Memory B cell (primary cell): ENCODE measurements at regions not wholly inside any gene's neighbourhood (a gene's known extent, or its start where the extent isn't known, plus 50 kb on each side); places are given as distances from the start of the nearest gene placed in this dataset.

Experiments
- ATAC-seq: fragments of 150-1000 bp; cut with Tn5 transposase; 2 replicates; pipeline ENCODE4 v1.10.0; 2021; ENCODE audit warnings: low read depth, mild to moderate bottlenecking, moderate library complexity
- DNase-seq, 2 donors: peaks; one replicate each; pipeline ENCODE4 v3.0.0; 2022; ENCODE audit warnings: low spot score in 2 of 2
- H3K27ac Mint-ChIP-seq: one replicate; pipeline ENCODE4 v1.8.0; 2022; ENCODE audit warnings: mild to moderate bottlenecking, moderate library complexity, mixed read lengths
- H3K27me3 Mint-ChIP-seq: one replicate; pipeline ENCODE4 v1.8.0; 2022; ENCODE audit warnings: mixed read lengths
- H3K36me3 Mint-ChIP-seq: one replicate; pipeline ENCODE4 v1.8.0; 2022; ENCODE audit warnings: mild to moderate bottlenecking, mixed read lengths
- H3K4me1 Mint-ChIP-seq: one replicate; pipeline ENCODE4 v1.8.0; 2022; ENCODE audit warnings: mixed read lengths
- H3K4me3 Mint-ChIP-seq: one replicate; pipeline ENCODE4 v1.8.0; 2022; ENCODE audit warnings: mild to moderate bottlenecking, moderate library complexity, mixed read lengths
- H3K9me3 Mint-ChIP-seq: one replicate; pipeline ENCODE4 v1.8.0; 2022; ENCODE audit warnings: mixed read lengths

DNA sequence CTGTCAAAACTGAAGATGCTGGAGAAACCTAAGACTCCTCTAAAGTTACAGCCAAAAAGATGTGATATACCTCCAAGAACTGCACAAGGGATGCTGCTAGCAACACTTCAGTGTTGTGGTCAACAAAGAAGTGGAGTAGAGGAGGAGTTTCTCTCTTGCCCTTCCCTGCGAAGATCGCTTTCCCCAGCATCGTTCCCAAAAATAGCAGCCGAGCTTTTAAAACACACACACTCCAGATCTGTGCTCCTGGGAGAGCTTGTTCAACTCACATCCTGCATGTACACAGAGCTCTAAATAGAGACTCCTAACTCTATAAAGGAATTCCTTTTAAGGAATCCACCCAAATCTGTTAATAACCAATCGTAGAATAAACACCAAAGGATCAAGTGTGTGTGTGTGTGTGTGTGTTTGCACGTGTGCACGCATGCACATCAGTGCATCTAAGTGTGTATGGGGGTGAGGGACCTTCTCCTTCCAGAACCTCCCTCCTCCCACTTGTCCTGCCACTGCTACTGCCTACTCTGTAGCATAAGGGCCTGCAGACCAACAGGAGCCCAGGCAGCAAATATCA is 58.5 kb downstream of the PSMG1 start:
- ATAC-seq: no peak
- DNase-seq: no peak
- H3K4me1 Mint-ChIP-seq: no peaks in the 10 kb centered on the region
- no peak overlapping the region for H3K27ac Mint-ChIP-seq
- H3K36me3 Mint-ChIP-seq: peaks cover 3% of the 10 kb centered on the region
- H3K4me3 Mint-ChIP-seq: no peak overlapping the region
- peaks cover 5% of the 10 kb centered on the region for H3K27me3 Mint-ChIP-seq
- peaks cover 10% of the 10 kb centered on the region for H3K9me3 Mint-ChIP-seq

DNA sequence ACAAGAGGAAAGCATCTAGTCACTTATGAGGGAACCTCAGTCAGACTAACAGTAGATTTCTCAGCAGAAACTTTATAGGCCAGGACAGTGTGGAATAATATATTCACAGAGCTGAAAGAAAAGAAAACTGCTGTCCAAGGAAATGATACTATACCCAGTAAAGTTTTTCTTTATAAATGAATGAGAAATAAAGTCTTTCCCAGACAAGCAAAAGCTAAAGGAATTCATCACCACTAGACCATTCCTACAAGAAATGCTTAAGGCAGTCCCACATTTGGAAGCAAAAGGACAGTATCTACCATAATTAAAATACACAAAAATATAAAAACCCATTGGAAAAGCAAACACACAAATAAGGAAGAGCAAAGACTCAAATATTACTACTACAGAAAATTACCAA is 59.9 kb downstream of the PSMG1 start:
- H3K27ac Mint-ChIP-seq: no peak overlapping the region
- H3K36me3 Mint-ChIP-seq: peaks cover 3% of the 10 kb centered on the region
- no peaks in the 10 kb centered on the region for H3K4me1 Mint-ChIP-seq
- no peak overlapping the region for H3K4me3 Mint-ChIP-seq
- H3K9me3 Mint-ChIP-seq: peaks cover 10% of the 10 kb centered on the region
- peaks cover 8% of the 10 kb centered on the region for H3K27me3 Mint-ChIP-seq
- ATAC-seq (no peak), DNase-seq (no peak)

DNA sequence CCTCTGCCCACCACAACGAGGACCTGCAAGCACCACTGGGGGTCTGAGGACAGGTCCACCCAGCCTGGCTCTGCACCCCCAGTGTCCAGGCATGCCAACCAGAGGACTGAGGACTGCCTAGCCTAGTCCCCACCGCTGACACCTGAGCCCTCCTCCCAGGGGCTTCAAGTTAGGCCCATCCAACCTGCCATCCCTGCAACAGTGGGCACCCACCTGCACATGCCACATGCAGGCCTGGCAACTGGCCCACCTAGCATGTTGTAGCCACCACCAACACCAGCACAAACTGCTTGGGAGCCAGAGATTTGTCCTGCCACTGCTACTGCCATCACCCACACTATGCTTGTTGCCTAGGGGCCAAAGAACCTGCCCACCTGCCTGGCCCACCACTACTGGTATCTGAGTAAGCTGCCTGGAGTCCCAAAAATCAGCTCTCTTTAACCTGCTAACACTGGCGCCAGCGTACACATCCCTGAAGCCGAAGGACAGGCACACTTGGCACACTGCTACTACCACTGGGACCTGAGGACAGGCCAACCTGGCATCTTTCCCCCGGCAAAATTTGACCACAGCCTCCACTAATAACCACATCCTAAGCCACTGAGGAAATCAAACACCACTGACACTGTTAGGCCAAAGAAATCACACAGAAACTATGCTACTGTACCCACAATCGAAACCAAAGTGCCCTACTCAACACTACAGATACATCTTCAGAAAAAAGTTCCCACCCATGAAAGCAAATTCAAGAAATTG is 61.5 kb downstream of the PSMG1 start:
- Mint-ChIP-seq H3K4me1 (no peaks in the 10 kb centered on the region), H3K4me3 (no peak overlapping the region), H3K27ac (no peak overlapping the region), H3K9me3 (peaks cover 10% of the 10 kb centered on the region), H3K27me3 (peaks cover 9% of the 10 kb centered on the region), H3K36me3 (peaks cover 3% of the 10 kb centered on the region)
- ATAC-seq: no peak
- no peak for DNase-seq

DNA sequence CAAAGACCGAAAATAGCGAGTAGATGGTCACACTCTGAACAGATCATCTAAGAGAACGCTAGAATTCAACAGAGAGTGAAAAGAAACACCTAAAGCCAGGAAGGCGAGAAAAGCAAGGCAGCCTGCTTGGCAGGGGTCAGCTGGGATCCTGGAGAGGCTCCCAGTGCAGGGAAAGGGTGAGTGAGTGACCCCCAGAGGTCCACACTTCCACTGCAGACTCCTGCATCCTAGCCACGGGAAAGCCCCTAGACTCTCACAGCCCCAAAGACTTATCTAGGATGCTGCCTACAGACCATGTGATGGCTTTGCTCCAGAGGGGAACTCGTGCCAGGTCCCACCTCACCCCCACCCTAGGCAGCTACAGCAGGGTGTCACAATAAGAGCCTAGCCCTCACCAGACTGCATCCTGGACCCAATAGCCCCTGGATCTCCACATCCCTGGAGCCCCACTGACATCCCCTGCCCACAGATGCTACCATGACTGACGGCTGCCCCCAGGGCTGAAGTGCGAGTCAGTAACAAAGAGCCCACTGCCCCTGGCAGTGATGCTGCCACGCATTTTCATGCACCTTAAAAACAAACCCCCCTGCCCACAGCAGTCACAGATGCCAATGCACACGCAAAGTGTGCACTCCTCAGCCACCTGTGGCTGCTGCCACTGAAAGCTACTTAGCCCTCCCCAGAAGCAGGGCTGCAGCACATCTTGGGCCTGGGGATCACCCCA is 62.2 kb downstream of the PSMG1 start:
- peaks cover 3% of the 10 kb centered on the region for H3K36me3 Mint-ChIP-seq
- DNase-seq (no peak), ATAC-seq (no peak)
- no peak overlapping the region for H3K4me3 Mint-ChIP-seq
- H3K9me3 Mint-ChIP-seq: peaks cover 10% of the 10 kb centered on the region
- H3K4me1 Mint-ChIP-seq: no peaks in the 10 kb centered on the region
- no peak overlapping the region for H3K27ac Mint-ChIP-seq
- H3K27me3 Mint-ChIP-seq: peaks cover 11% of the 10 kb centered on the region

DNA sequence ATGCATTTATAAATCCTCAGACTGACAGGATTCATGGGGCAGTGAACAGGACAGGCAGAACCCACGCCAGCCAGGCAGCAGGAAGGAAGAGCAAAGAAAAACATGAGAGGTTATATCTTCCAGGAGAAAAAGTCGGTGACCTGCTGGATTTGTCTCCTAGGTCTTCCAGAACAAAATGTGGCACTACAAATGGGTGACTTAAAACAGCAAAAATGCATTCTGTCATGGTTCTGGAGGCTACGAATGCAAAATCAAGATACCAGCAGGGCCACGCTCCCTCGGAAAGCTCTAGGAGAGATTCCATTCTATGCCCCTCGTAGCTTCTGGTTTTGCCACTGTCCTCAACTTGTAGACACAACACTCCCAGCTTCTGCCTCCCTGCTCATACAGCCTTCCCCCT is 63.4 kb downstream of the PSMG1 start:
- H3K4me3 Mint-ChIP-seq: no peak overlapping the region
- H3K27ac Mint-ChIP-seq: no peak overlapping the region
- H3K27me3 Mint-ChIP-seq: peaks cover 8% of the 10 kb centered on the region
- H3K4me1 Mint-ChIP-seq: no peaks in the 10 kb centered on the region
- DNase-seq: no peak
- H3K9me3 Mint-ChIP-seq: peaks cover 10% of the 10 kb centered on the region
- H3K36me3 Mint-ChIP-seq: peaks cover 3% of the 10 kb centered on the region
- no peak for ATAC-seq

DNA sequence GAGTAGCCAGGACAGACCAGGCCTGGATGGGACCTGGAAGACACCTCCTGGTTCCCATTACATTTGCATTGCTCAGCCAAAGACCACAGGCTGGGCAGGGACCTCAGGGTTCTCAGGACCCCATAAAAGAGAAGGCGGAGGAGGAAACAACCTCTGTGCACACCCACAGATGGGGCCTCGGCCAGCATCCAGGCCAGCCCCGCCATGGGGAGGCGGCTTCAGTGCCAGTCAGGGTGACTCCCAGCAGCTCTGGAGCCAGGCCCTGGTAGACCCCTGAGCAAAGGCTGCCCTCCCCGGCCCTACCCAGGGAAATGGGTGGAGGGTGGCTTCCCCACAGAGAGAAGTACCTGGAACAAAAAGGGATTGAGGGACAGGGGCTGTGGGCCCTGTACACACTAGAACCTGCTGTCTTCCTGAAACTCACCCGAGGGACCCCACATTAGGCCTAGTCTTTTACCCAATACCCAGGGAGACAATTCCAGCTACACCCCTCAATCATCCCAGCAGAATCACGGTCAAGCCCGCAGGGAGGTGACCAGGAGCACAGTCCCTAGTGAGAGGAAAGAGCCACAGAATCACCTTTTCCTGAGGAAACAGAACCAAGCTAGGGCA is 64.5 kb downstream of the PSMG1 start:
- ATAC-seq (no peak), DNase-seq (no peak)
- Mint-ChIP-seq H3K9me3 (peaks cover 9% of the 10 kb centered on the region), H3K36me3 (peaks cover 3% of the 10 kb centered on the region), H3K4me1 (no peaks in the 10 kb centered on the region), H3K4me3 (no peak overlapping the region), H3K27me3 (peaks cover 8% of the 10 kb centered on the region), H3K27ac (no peak overlapping the region)

DNA sequence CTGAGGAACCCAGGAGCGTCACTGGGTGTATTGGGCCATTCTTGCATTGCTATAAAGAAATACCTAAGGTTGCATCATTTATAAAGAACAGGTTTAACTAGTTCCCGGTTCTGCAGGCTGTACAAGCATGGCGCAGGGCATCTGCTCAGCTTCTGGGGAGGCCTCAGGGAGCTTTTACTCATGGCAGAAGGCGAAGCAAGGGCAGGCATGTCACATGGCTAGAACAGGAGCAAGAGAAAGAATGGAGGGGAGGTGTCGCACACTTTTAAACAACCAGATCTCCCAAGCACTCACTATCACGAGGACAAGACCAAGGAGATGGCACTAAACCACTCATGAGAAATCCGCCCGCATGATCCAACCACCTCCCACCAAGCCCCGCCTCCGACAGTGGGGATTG is 65.2 kb downstream of the PSMG1 start:
- no peak for DNase-seq
- Mint-ChIP-seq H3K4me1 (no peaks in the 10 kb centered on the region), H3K36me3 (peaks cover 3% of the 10 kb centered on the region), H3K27ac (no peak overlapping the region), H3K4me3 (no peak overlapping the region), H3K27me3 (peaks cover 8% of the 10 kb centered on the region), H3K9me3 (peaks cover 6% of the 10 kb centered on the region)
- ATAC-seq: no peak

DNA sequence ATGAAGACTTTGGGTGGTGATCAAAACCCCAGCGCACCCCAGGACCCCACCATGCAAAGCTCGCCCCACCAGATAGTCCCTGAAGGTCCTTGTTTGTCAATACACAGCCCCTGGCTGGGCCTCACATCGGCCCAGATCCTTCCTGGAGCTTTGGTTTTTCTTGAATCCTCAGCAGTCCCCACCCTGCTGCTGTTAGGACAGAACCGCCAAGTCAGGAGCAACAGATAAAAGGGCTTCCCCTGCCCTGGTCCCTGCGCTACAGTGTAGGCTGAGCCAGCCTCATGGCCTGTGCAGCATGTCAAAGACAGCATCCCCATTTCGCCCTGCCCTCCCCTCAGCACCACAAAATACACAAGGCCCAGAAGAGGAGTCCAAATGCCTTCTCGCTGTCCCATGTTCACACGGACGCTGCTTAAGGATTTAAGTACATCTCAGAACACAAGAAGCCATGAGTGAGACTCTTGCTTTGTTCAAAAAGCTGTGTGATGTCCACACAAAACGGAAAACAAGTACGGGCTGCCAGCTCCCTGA is 65.7 kb downstream of the PSMG1 start:
- no peak for DNase-seq
- ATAC-seq: no peak
- Mint-ChIP-seq H3K27ac (no peak overlapping the region), H3K4me3 (no peak overlapping the region), H3K27me3 (peaks cover 8% of the 10 kb centered on the region), H3K36me3 (peaks cover 3% of the 10 kb centered on the region), H3K9me3 (peaks cover 6% of the 10 kb centered on the region), H3K4me1 (no peaks in the 10 kb centered on the region)

DNA sequence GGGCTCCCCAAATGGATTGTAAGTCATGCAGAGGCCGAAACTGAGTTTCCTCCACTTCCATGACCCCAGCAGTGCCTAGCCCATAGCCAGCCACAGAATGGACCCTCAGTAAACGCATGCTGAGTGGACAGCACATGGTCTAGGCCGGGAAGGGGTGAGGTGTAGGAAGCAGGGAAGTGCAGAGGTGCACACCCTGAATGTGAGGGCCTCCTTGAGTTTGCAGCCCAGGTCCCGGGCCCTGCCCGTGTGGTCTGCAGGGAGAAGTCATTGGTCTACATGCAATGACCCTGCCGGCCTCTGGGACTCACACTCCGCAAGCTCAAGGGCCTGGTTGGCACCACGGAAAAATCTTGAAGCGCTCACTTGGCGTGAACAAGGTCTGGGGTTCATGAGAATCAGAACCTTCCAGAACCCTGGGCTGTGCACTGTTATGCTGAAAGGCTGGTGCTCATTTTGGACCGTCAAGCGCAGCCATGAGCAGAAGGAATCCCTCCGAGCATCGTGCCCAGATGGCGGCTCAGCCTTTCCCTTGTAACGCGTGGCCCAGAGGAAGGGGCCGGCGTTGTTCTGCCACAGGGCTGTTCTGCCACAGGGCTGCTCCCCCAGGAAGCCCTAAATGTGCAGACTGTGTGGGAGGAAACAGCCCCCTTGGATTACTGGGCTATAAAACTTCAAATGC is 66.4 kb downstream of the PSMG1 start:
- DNase-seq (no peak), ATAC-seq (no peak)
- Mint-ChIP-seq H3K4me3 (no peak overlapping the region), H3K27me3 (peaks cover 8% of the 10 kb centered on the region), H3K27ac (no peak overlapping the region), H3K36me3 (no peaks in the 10 kb centered on the region), H3K4me1 (no peaks in the 10 kb centered on the region), H3K9me3 (peaks cover 1% of the 10 kb centered on the region)

DNA sequence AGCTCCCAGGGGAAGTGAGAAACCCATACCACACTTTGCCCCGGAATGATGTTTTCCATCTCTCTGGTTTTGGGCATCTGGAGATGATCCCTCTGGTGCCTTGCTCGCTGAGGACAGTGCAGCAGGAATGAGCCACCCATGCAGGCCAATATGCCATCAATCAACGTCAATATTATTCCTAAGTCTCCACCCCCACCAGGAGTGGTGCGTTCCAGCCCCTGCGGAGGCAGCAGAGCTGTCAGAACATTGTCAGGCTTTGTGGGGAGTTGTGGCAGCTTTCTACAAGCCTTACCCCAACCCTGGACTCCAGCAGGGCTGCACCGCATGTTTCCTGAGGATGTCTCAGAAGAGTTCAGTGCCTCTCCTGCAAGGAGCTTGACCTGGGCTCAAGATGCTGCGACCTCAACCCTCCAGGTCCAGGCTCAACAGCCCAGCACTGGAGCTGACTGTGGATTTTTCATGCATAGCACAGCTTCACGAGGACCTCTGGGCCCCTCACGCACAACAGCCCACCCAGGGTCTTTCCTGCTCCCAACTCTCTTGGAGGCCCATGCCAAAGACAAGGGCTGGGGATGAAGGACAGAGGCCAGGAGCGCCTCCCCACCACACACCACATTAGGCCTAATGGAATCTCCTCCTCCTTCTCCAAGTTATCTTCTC is 67.5 kb downstream of the PSMG1 start:
- no peaks in the 10 kb centered on the region for H3K4me1 Mint-ChIP-seq
- DNase-seq: no peak

DNA sequence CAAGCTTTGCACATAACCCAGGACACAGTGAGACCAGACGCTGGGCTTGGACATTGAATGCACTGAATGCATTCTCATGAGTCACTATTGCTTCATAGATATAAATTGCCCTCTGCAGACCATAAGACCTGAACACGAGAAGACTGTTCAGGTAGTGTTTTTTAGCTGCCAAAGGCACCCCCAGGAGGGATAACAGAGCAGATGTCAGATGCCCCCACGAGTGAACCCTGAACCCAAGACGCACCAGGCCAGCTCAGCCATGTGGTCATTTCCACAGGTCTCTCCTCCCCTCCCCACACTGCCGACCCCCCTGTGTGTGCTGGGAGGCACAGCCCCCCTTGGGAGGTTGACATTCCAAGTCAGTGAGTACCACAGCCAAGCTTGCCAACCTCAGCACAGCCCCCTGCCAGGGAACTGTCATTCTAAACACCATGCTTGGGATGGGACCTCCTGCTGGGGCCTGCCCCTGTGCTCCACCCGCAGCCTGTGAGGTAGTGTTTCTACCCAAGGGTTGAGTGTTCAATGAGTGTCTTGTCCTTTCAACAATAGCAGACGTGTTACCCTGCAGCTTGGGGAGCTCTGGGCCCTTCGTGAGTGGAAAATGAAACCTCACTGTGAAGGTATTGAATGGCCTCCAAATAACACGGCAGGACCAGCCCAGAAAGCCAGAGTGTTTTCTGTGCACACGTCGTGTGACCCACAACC is 68.2 kb downstream of the PSMG1 start:
- Mint-ChIP-seq H3K4me1 (no peaks in the 10 kb centered on the region), H3K36me3 (no peaks in the 10 kb centered on the region), H3K27me3 (peaks cover 8% of the 10 kb centered on the region), H3K4me3 (no peak overlapping the region), H3K27ac (no peak overlapping the region), H3K9me3 (no peaks in the 10 kb centered on the region)
- DNase-seq (no peak), ATAC-seq (no peak)

More for the DNA sequence above, 67.5 kb downstream of the PSMG1 start:
- H3K27me3 Mint-ChIP-seq: peaks cover 8% of the 10 kb centered on the region
- no peak overlapping the region for H3K4me3 Mint-ChIP-seq
- no peaks in the 10 kb centered on the region for H3K9me3 Mint-ChIP-seq
- no peak for ATAC-seq
- H3K27ac Mint-ChIP-seq: no peak overlapping the region
- H3K36me3 Mint-ChIP-seq: no peaks in the 10 kb centered on the region

DNA sequence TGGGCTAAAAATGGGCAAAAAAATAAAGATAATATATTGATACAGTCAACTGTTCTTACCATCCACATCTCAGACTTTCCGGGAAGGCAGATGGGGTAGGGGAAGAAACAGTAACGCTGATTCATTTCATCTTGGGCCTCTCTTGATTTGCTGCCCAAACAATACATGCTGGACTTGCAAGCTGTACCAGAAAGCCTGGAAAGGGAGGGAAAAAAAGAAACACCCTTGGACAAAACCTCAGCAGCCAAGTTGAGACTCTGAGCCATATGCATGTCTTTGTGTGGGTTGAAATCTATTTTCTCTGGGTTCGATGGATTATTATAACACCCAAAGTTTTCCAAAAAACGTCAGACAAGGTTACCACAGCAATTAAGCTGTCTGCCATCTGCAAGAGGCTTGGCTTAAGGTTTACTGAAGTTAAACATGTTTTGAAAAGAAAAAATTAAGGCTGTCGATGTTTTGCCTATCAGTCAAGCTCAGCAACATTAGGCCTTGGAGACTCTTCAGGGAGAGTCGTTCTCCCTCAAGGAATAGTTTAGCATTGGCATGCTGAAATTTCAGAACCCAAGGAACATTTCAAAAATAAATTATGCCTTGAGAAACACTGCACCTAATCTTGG is 71.2 kb downstream of the PSMG1 start:
- Mint-ChIP-seq H3K9me3 (no peaks in the 10 kb centered on the region), H3K4me3 (no peak overlapping the region), H3K27ac (no peak overlapping the region), H3K36me3 (no peaks in the 10 kb centered on the region), H3K4me1 (no peaks in the 10 kb centered on the region), H3K27me3 (peaks cover 6% of the 10 kb centered on the region)
- no peak for DNase-seq
- no peak for ATAC-seq
